KOPT-K1 (cell line): ENCODE measurements at regions not wholly inside any gene's neighbourhood (a gene's known extent, or its start where the extent isn't known, plus 50 kb on each side); places are given as distances from the start of the nearest gene placed in this dataset.

Experiments
- H3K27ac ChIP-seq: fragments of 200-600 bp; sonication (generic); 2 replicates; pipeline ENCODE4 v1.5.1; 2016; ENCODE audit warnings: antibody characterized with exemption, mild to moderate bottlenecking, low read depth, low read length; ENCODE audit not compliant: poor library complexity, severe bottlenecking
- H3K36me3 ChIP-seq: fragments of 200-600 bp; sonication (generic); 2 replicates; pipeline ENCODE4 v1.5.1; 2017; ENCODE audit warnings: antibody characterized with exemption, mild to moderate bottlenecking, low read length, moderate library complexity; ENCODE audit not compliant: insufficient read depth
- H3K9me3 ChIP-seq: fragments of 200-600 bp; sonication (generic); 2 replicates; pipeline ENCODE4 v1.5.1; 2017; ENCODE audit warnings: antibody characterized with exemption, low read length, mild to moderate bottlenecking; ENCODE audit not compliant: insufficient read depth, poor library complexity, severe bottlenecking

- peaks cover 4% of the 10 kb centered on the region for H3K9me3 ChIP-seq
- H3K27ac ChIP-seq, result no peak overlapping the region
- H3K36me3 ChIP-seq, result no peaks in the 10 kb centered on the region
Measured at GRCh38 chr13:29713839-29714238, 118.4 kb upstream of the SLC7A1 start.

- Histone ChIP-seq H3K27ac (no peak overlapping the region), H3K9me3 (peaks cover 4% of the 10 kb centered on the region), H3K36me3 (no peaks in the 10 kb centered on the region)
Measured at GRCh38 chr13:29711776-29712175, 116.3 kb upstream of the SLC7A1 start.

- peaks cover 4% of the 10 kb centered on the region for H3K9me3 ChIP-seq
- no peaks in the 10 kb centered on the region for H3K36me3 ChIP-seq
- no peak overlapping the region for H3K27ac ChIP-seq
Measured at GRCh38 chr13:29710511-29710910, 115.0 kb upstream of the SLC7A1 start.

- Histone ChIP-seq H3K27ac (no peak overlapping the region), H3K36me3 (no peaks in the 10 kb centered on the region), H3K9me3 (peaks cover 4% of the 10 kb centered on the region)
Measured at GRCh38 chr13:29709407-29710069, 114.0 kb upstream of the SLC7A1 start.

- H3K27ac ChIP-seq, result no peak overlapping the region
- H3K36me3 ChIP-seq, result no peaks in the 10 kb centered on the region
- no peaks in the 10 kb centered on the region for H3K9me3 ChIP-seq
Measured at GRCh38 chr13:29707876-29708543, 112.5 kb upstream of the SLC7A1 start.

GRCh38 chr13:29706923-29707322, 111.4 kb upstream of the SLC7A1 start:
- Histone ChIP-seq H3K27ac (no peak overlapping the region), H3K36me3 (no peaks in the 10 kb centered on the region), H3K9me3 (no peaks in the 10 kb centered on the region)

GRCh38 chr13:29704648-29705047, 109.2 kb upstream of the SLC7A1 start:
- Histone ChIP-seq H3K36me3 (no peaks in the 10 kb centered on the region), H3K9me3 (no peaks in the 10 kb centered on the region), H3K27ac (no peak overlapping the region)

GRCh38 chr13:29703421-29703820, 107.9 kb upstream of the SLC7A1 start:
- H3K9me3 ChIP-seq, result no peaks in the 10 kb centered on the region
- no peak overlapping the region for H3K27ac ChIP-seq
- no peaks in the 10 kb centered on the region for H3K36me3 ChIP-seq

- Histone ChIP-seq H3K27ac (no peak overlapping the region), H3K36me3 (no peaks in the 10 kb centered on the region), H3K9me3 (no peaks in the 10 kb centered on the region)
Measured at GRCh38 chr13:29702912-29703351, 107.4 kb upstream of the SLC7A1 start.

GRCh38 chr13:29698106-29698505, 102.6 kb upstream of the SLC7A1 start:
- Histone ChIP-seq H3K27ac (no peak overlapping the region), H3K36me3 (no peaks in the 10 kb centered on the region), H3K9me3 (no peaks in the 10 kb centered on the region)

GRCh38 chr13:29696606-29697005, 101.1 kb upstream of the SLC7A1 start:
- H3K9me3 ChIP-seq, result no peaks in the 10 kb centered on the region
- no peak overlapping the region for H3K27ac ChIP-seq

GRCh38 chr13:29693275-29693945, 97.9 kb upstream of the SLC7A1 start:
- Histone ChIP-seq H3K9me3 (no peaks in the 10 kb centered on the region), H3K27ac (no peak overlapping the region), H3K36me3 (no peaks in the 10 kb centered on the region)

More at GRCh38 chr13:29696606-29697005, 101.1 kb upstream of the SLC7A1 start:
- no peaks in the 10 kb centered on the region for H3K36me3 ChIP-seq

GRCh38 chr13:29689548-29689947, 94.1 kb upstream of the SLC7A1 start:
- H3K27ac ChIP-seq, result no peak overlapping the region

GRCh38 chr13:29688193-29688592, 92.7 kb upstream of the SLC7A1 start:
- Histone ChIP-seq H3K27ac (no peak overlapping the region), H3K36me3 (no peaks in the 10 kb centered on the region), H3K9me3 (no peaks in the 10 kb centered on the region)

More at GRCh38 chr13:29689548-29689947, 94.1 kb upstream of the SLC7A1 start:
- Histone ChIP-seq H3K36me3 (no peaks in the 10 kb centered on the region), H3K9me3 (no peaks in the 10 kb centered on the region)

GRCh38 chr13:29684441-29684840, 89.0 kb upstream of the SLC7A1 start:
- no peak overlapping the region for H3K27ac ChIP-seq
- H3K9me3 ChIP-seq, result no peaks in the 10 kb centered on the region
- H3K36me3 ChIP-seq, result no peaks in the 10 kb centered on the region
